ENCODE measurements at regions not wholly inside any gene's neighbourhood (a gene's known extent, or its start where the extent isn't known, plus 50 kb on each side); places are given as distances from the start of the nearest gene placed in this dataset.

GRCh38 chr6:44628347-44628746, 240.8 kb downstream of the CDC5L start:
- no peak for TF ChIP-seq CTCF (IDR thresholded peaks at IDR 0.05; ENCODE audit: low read length, missing control alignments)
- no peak overlapping the region for H3K4me3 ChIP-seq (replicated peaks; ENCODE audit: low read depth, low read length)
- DNase-seq (ENCODE audit: low read depth), result no peak

GRCh38 chr6:44629636-44630035, 242.1 kb downstream of the CDC5L start:
- DNase-seq (ENCODE audit: low read depth), result no peak
- H3K4me3 ChIP-seq (replicated peaks; ENCODE audit: low read depth, low read length), result no peak overlapping the region
- TF ChIP-seq CTCF (IDR thresholded peaks at IDR 0.05; ENCODE audit: low read length, missing control alignments), result no peak

GRCh38 chr6:44630125-44631028, 242.9 kb downstream of the CDC5L start:
- peak; percentile 73 for DNase-seq (ENCODE audit: low read depth)
- TF ChIP-seq CTCF (IDR thresholded peaks at IDR 0.05; ENCODE audit: low read length, missing control alignments), result peak; percentile 72
- H3K4me3 ChIP-seq (replicated peaks; ENCODE audit: low read depth, low read length), result no peak overlapping the region

- DNase-seq (ENCODE audit: low read depth), result no peak
- no peak for TF ChIP-seq CTCF (IDR thresholded peaks at IDR 0.05; ENCODE audit: low read length, missing control alignments)
- no peak overlapping the region for H3K4me3 ChIP-seq (replicated peaks; ENCODE audit: low read depth, low read length)
Observed at GRCh38 chr6:44631968-44632367, 244.5 kb downstream of the CDC5L start.

GRCh38 chr6:44634321-44634720, 246.8 kb downstream of the CDC5L start:
- H3K4me3 ChIP-seq (replicated peaks; ENCODE audit: low read depth, low read length), result no peak overlapping the region
- no peak for DNase-seq (ENCODE audit: low read depth)
- no peak for TF ChIP-seq CTCF (IDR thresholded peaks at IDR 0.05; ENCODE audit: low read length, missing control alignments)

- TF ChIP-seq CTCF (IDR thresholded peaks at IDR 0.05; ENCODE audit: low read length, missing control alignments), result no peak
- no peak overlapping the region for H3K4me3 ChIP-seq (replicated peaks; ENCODE audit: low read depth, low read length)
- no peak for DNase-seq (ENCODE audit: low read depth)
Observed at GRCh38 chr6:44635486-44635885, 248.0 kb downstream of the CDC5L start.
